Adrenal gland (tissue), 9 donors: ENCODE measurements at regions not wholly inside any gene's neighbourhood (a gene's known extent, or its start where the extent isn't known, plus 50 kb on each side); places are given as distances from the start of the nearest gene placed in this dataset.

ENCODE experiments used
- DNase-seq, 7 donors: peaks; one replicate each; pipeline ENCODE4 v3.0.0-alpha.2; 2019 to 2020
- H3K27ac ChIP-seq, 5 donors: fragments of 200-600 bp; sonication (generic) in 4 of 5; 1 replicate in 3 of 5; 2 replicates in 2 of 5; pipeline versions ENCODE4 v1.5.1 to v1.8.0; 2016 to 2020; ENCODE audit warnings: mild to moderate bottlenecking in 1 of 5
- H3K27me3 ChIP-seq: fragments of 200-600 bp; 2 replicates; pipeline ENCODE4 v1.8.0; 2021
- H3K36me3 ChIP-seq, 2 donors: fragments of 200-600 bp; replicated peaks in 1 of 2; 1 replicate in 1 of 2; 2 replicates in 1 of 2; pipeline versions ENCODE4 v1.5.1 to v1.8.0; 2018 to 2022
- H3K4me1 ChIP-seq, 2 donors: fragments of 200-600 bp; replicated peaks in 1 of 2; 1 replicate in 1 of 2; 2 replicates in 1 of 2; pipeline versions ENCODE4 v1.5.1 to v1.8.0; 2018 to 2021
- H3K4me3 ChIP-seq, 4 donors: fragments of 200-600 bp; sonication (generic) in 3 of 4; one replicate each; pipeline ENCODE4 v1.5.1; 2016 to 2018
- H3K9me3 ChIP-seq, 3 donors: fragments of 200-600 bp; sonication (generic) in 1 of 3; replicated peaks in 1 of 3; 1 replicate in 2 of 3; 2 replicates in 1 of 3; pipeline versions ENCODE4 v1.5.1 to v1.8.0; 2016 to 2021
- POLR2A ChIP-seq, 2 donors: fragments of 450-650 bp; IDR thresholded peaks; one replicate each; pipeline ENCODE4 v1.6.1; 2017; ENCODE audit warnings: antibody characterized with exemption in 2 of 2, mild to moderate bottlenecking in 2 of 2, moderate library complexity in 1 of 2
- WGBS, 4 donors: extraction: QIAGEN DNeasy Blood & Tissue Kit in 2 of 4; methylation state at CpG; one replicate each; pipeline versions ENCODE4 v1.1.5 to v1.1.7; 2013 to 2017; 5-methylcytosine and 5-hydroxymethylcytosine counted together
- intact Hi-C, 2 donors: fragments of 100-400 bp; cut with DNase I; formaldehyde crosslinking; loops; one replicate each; pipeline versions ENCODE4 v1.14.1 to v1.15.0; 2022 to 2023
- TF ChIP-seq, protein P1 (sequence below), 6 experiments: fragments of 450-650 bp in 4 of 6; fragments of 200-600 bp in 2 of 6; sonication (generic) in 1 of 6; IDR thresholded peaks; 1 replicate in 5 of 6; 2 replicates in 1 of 6; pipeline versions ENCODE4 v1.5.1 to v1.8.0; 2016 to 2021; ENCODE audit warnings: antibody characterized with exemption in 6 of 6, mild to moderate bottlenecking in 2 of 6, moderate library complexity in 1 of 6
- donor health status: healthy with polysubstance abuse.
- donor health status: Bipolar disorder and iron deficiency.
- donor health status: DM: yes; HTN: yes; CAD: no.
- donor health status: DM: no; HTN: no; CAD: no.
- donor health status: DM: no; HTN: no; CAD: no.

DNA sequence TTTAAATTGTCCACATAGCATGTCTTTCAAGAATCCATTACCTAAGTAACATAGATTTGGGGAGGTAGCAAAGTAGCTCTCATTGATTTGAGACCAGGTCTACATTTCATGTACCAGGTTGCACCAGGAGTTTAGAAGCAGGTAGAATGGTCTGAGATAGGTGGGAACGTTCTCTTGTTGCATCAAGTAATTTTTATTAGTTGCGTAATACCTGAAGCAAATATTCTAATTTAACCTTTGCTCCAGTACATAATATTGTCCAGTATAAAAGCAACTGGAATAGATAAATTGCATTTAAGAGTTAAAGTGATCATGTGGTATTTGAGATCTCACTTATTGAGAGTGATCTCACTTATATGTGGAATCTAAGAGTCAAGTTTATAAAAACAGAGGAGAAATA lies 597.1 kb upstream of the PRMT6 start:
- 80 to 90% (median 81%) methylated on average over 2 of the region's 2 CpGs for WGBS, 4 donors
- DNase-seq: no peak

GRCh38 chr1:106465666-106466065 lies 590.8 kb upstream of the PRMT6 start:
- intact Hi-C loops: no loop called here
- TF ChIP-seq POLR2A (IDR thresholded peaks at IDR 0.05): no peak
- TF ChIP-seq, protein P1, sequence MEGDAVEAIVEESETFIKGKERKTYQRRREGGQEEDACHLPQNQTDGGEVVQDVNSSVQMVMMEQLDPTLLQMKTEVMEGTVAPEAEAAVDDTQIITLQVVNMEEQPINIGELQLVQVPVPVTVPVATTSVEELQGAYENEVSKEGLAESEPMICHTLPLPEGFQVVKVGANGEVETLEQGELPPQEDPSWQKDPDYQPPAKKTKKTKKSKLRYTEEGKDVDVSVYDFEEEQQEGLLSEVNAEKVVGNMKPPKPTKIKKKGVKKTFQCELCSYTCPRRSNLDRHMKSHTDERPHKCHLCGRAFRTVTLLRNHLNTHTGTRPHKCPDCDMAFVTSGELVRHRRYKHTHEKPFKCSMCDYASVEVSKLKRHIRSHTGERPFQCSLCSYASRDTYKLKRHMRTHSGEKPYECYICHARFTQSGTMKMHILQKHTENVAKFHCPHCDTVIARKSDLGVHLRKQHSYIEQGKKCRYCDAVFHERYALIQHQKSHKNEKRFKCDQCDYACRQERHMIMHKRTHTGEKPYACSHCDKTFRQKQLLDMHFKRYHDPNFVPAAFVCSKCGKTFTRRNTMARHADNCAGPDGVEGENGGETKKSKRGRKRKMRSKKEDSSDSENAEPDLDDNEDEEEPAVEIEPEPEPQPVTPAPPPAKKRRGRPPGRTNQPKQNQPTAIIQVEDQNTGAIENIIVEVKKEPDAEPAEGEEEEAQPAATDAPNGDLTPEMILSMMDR (IDR thresholded peaks at IDR 0.05): no peak

More for the DNA sequence above, 597.1 kb upstream of the PRMT6 start:
- intact Hi-C loops: no loop called here
- H3K4me3 ChIP-seq: no peak overlapping the region
- no peaks in the 10 kb centered on the region for H3K4me1 ChIP-seq
- TF ChIP-seq POLR2A (IDR thresholded peaks at IDR 0.05): no peak
- TF ChIP-seq, protein P1 (IDR thresholded peaks at IDR 0.05): no peak
- no peaks in the 10 kb centered on the region for H3K27me3 ChIP-seq
- no peaks in the 10 kb centered on the region for H3K36me3 ChIP-seq
- no peaks in the 10 kb centered on the region for H3K9me3 ChIP-seq
- H3K27ac ChIP-seq: no peak overlapping the region

GRCh38 chr1:106480629-106481028 lies 575.8 kb upstream of the PRMT6 start:
- Histone ChIP-seq H3K36me3 (no peaks in the 10 kb centered on the region), H3K9me3 (no peaks in the 10 kb centered on the region), H3K27me3 (no peaks in the 10 kb centered on the region), H3K27ac (no peak overlapping the region), H3K4me3 (no peak overlapping the region), H3K4me1 (no peaks in the 10 kb centered on the region)
- no peak for DNase-seq
- intact Hi-C loops: no loop called here
- TF ChIP-seq, protein P1 (IDR thresholded peaks at IDR 0.05): no peak
- no peak for TF ChIP-seq POLR2A (IDR thresholded peaks at IDR 0.05)
- 68 to 78% (median 74%) methylated on average over 3 of the region's 3 CpGs for WGBS, 4 donors

More at GRCh38 chr1:106465666-106466065, 590.8 kb upstream of the PRMT6 start:
- no peaks in the 10 kb centered on the region for H3K36me3 ChIP-seq
- H3K4me3 ChIP-seq: no peak overlapping the region
- no peaks in the 10 kb centered on the region for H3K27me3 ChIP-seq
- H3K4me1 ChIP-seq: no peaks in the 10 kb centered on the region
- no peak for DNase-seq
- H3K27ac ChIP-seq: no peak overlapping the region
- no peaks in the 10 kb centered on the region for H3K9me3 ChIP-seq
- 45 to 53% (median 49%) methylated on average over 2 of the region's 2 CpGs for WGBS, 4 donors

GRCh38 chr1:106492880-106493279 lies 563.6 kb upstream of the PRMT6 start:
- Histone ChIP-seq H3K4me1 (no peaks in the 10 kb centered on the region), H3K27me3 (no peaks in the 10 kb centered on the region), H3K4me3 (no peak overlapping the region), H3K27ac (no peak overlapping the region), H3K36me3 (no peaks in the 10 kb centered on the region), H3K9me3 (no peaks in the 10 kb centered on the region)
- 70 to 84% (median 78%) methylated on average over 4 of the region's 4 CpGs for WGBS, 4 donors
- no peak for DNase-seq
- intact Hi-C loops: no loop called here
- TF ChIP-seq, protein P1 (IDR thresholded peaks at IDR 0.05): no peak
- no peak for TF ChIP-seq POLR2A (IDR thresholded peaks at IDR 0.05)
